Left hindlimb (tissue), 1 donor: ENCODE measurements at regions not wholly inside any gene's neighbourhood (a gene's known extent, or its start where the extent isn't known, plus 50 kb on each side); places are given as distances from the start of the nearest gene placed in this dataset.

ENCODE experiments used
- DNase-seq: peaks from one replicate; pipeline ENCODE4 v3.0.0-alpha.2; 2018

- no peak for DNase-seq
These were observed 182.8 kb downstream of the PIK3C3 start for GRCh38 chr18:42137693-42138375.

DNA sequence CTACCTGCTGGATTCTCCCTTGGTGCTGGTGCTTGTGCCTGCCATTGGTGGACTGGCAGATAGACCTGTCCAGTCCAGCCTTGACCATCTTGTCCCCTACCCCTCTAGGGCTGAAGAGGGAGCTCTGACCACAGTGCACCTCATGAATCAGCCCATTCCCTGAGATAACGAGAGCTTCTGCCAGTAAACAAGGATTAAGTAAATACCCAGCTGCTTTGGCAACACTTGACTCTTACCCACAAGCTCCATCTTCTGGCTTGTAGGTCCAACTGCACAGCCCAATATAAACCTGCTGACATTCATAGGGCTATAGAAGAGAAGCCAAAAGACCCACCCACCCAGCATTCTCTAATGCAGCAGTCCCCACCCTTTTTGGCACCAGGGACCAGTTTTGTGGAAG, 186.4 kb downstream of the PIK3C3 start:
- DNase-seq: no peak

DNA sequence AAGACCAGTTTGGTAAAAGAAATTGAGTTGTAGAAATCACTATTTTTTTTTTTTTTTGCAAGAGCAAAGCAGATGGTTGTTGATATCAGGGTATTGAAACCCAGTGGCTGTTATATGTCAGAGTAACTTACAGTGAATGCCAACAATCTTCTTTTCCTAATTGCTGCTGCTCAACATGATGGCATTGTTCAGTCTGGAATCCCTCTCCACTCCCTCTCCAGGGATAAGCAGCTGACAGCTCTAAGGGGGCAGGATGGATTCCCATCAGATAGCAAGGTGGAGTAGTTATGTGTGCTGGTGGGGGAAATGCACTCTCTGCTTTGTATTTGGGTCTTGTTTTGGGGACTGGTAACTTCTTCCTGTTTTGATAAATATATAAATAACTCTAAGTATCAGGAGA, 200.0 kb downstream of the PIK3C3 start:
- no peak for DNase-seq

DNA sequence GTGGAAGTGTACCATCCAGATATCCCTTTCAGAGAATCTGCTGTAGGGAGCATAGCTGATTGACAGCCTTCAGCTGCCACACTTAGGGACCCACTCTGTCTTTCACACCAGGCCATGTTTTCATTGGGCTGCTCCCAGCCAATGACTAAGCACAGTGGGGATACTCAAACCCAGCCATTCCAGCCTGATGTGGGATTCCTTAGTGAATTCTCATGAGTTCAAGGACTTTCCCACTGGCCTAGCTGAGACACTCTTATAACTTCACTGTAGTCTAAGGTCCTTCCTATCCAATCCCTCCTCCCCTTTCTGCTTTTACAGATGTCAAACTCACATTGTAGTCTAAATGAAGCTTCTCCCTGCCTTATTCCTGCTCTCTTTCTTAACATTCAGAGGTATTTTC, 201.2 kb downstream of the PIK3C3 start:
- no peak for DNase-seq

GRCh38 chr18:42157420-42157819, 202.4 kb downstream of the PIK3C3 start:
- DNase-seq: no peak

DNA sequence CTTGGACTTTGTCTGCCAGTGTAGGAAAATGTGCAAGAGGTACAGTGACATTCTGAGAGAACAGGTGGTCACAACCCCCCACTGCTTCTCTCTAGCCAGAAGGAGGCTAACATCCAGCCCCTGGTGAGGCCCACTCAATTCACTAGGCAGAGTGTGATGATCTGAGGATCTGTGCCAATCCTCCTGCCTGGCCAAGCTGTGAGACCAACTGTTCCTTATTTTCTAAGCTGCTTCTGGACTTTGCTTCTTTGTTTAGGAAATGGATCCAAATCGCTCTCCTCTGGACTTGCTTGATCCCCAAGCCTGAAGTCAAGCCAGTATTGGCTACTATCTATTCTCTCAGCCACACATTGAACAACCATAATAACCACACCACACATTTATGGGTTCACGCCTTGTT, 202.8 kb downstream of the PIK3C3 start:
- DNase-seq: no peak

- no peak for DNase-seq
These were observed 204.1 kb downstream of the PIK3C3 start for GRCh38 chr18:42159146-42159545.

DNA sequence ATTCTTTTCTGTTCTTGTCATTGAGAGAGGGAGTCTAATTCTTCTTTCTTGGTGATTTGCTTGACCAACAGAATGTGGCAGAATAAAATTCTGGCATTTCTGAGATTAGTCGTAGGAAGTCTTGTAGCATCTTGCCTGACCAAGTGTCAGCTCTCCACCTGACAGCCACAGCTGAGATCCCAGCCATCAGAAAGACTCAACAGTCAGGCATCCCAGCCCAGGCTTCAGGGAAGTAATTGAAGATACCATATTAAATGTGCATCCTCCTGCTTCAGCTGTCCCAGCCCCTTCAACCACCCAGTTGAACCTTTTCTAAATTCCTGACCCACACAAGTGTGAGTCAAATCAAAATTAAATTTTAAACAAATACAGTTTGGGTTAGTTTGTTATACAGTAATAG, 208.3 kb downstream of the PIK3C3 start:
- DNase-seq: no peak

DNA sequence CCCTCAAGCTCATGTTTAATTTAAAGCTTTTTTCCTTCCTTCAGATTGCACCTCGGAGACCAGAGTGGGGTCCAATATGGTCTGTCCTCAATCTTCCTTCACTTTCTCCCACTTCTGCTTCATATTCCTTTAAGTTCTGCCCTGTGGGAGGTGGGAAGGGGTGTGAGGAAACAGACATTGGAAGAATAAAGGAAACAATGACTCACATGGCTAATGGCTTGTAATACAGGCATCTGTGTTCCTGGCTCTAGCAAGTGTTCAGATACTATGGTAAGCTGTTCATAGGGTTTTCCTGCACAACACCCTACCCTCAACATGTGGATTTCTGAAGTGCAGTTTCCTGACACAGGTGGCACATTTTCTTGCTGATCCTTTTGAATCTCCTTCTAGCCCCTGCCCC, 209.5 kb downstream of the PIK3C3 start:
- DNase-seq: no peak

GRCh38 chr18:42165922-42166513, 211.0 kb downstream of the PIK3C3 start:
- DNase-seq: no peak

DNA sequence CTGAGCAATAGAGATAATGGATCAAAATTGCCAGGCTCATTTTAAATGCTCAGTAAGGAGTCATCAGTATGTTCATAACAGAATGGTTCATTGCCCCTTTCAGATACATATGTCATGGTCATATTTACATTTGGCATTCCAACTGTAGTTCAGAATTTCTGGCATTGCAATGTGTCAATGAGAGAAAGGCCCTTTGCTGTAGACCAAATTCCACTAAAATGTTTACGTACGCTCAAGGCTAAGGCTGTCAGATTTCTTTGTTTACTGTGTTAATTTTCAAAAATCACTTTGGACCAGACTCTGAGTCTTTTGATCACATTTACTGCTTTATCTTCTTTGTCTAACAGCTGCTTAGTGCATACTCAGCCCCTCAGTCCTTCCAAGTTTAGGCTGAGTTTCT, 213.5 kb downstream of the PIK3C3 start:
- DNase-seq: no peak

- DNase-seq: no peak
These were observed 213.9 kb downstream of the PIK3C3 start for GRCh38 chr18:42168907-42169306.

- DNase-seq: no peak
These were observed 219.9 kb downstream of the PIK3C3 start for GRCh38 chr18:42174909-42175308.

DNA sequence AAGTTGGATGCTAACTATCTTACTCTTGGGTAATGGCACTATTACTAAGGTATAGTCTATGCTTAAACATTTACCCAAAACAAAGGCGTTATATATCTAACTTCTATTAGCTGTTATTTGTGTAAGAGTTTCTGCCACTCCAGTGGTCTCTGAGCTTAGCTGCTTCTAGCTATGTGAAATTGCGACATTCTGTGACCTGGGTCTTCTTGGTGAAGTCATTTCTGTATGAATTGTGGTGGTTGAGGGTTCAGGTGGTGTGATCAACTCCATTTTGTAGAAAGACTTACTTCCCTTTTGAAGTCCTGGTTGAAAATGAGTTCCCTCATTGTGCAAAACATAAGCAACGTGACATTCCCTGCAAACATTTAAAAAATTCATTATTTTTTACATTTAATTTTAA, 221.6 kb downstream of the PIK3C3 start:
- no peak for DNase-seq

DNA sequence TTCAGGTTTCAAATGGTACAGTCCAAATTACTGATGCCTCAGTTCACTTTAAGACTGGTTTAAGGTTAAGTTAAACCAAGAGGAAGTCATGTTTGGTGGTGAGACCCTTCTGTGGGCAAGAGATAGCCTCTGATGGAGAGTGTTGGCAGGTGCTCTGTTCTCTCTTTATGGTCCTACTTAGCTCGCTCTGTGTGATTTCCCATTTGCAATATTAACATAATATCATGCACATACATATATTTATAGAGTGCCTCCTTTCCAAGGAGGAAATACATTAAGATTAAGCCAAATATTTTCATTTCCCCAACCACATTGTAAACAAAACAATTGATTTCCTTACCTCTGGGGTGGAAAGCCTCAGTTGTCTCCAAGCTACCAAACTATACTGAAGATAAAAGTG, 222.4 kb downstream of the PIK3C3 start:
- DNase-seq: no peak

- no peak for DNase-seq
These were observed 223.5 kb downstream of the PIK3C3 start for GRCh38 chr18:42178376-42179080.

DNA sequence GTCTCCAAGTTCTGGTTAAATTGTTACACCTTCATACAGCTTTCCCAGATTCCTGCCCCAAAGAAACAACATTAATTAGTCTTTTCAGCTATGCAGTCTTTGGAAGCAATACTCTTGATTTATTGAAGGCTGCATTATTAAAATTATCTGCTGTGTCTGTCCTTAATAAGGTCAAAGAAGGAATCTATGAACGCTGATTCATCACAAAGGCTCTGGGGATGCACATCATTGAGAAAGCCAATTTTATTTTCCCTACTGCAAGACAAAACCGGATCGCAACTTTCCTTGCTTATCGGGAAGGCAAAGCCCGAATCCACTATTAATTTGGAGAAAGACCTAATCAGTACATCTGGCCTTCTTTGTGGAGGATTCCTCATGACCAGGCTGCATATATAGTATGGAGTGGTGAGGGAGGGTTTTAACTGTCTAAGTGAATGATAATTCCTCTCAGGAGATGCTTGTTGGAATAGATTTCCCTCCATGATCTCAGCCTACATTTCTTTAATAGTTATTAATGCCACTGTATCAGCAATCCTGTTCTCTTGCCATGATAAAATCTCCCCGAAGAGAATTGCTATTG, 224.6 kb downstream of the PIK3C3 start:
- DNase-seq: no peak

DNA sequence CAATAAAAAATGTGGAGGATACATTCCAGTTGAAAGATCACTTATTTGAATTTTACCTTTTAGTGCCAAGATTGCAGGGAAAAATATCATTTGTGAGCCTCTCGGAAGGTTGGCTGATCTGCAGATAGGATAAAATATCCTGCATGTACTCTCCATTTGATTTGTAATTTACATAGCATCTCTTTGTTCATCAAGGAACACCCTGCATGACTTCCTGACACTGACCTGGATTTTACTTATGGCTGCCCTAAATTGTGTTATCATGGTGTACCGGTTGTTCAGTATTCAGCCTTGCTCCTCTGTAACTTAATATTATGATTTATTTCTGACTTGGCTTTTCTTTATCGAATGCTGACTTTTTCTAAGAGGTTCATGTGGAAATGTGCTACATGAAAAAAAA, 226.4 kb downstream of the PIK3C3 start:
- DNase-seq: no peak

- no peak for DNase-seq
These were observed 228.0 kb downstream of the PIK3C3 start for GRCh38 chr18:42182728-42183700.

- no peak for DNase-seq
These were observed 228.7 kb downstream of the PIK3C3 start for GRCh38 chr18:42183746-42184145.

DNA sequence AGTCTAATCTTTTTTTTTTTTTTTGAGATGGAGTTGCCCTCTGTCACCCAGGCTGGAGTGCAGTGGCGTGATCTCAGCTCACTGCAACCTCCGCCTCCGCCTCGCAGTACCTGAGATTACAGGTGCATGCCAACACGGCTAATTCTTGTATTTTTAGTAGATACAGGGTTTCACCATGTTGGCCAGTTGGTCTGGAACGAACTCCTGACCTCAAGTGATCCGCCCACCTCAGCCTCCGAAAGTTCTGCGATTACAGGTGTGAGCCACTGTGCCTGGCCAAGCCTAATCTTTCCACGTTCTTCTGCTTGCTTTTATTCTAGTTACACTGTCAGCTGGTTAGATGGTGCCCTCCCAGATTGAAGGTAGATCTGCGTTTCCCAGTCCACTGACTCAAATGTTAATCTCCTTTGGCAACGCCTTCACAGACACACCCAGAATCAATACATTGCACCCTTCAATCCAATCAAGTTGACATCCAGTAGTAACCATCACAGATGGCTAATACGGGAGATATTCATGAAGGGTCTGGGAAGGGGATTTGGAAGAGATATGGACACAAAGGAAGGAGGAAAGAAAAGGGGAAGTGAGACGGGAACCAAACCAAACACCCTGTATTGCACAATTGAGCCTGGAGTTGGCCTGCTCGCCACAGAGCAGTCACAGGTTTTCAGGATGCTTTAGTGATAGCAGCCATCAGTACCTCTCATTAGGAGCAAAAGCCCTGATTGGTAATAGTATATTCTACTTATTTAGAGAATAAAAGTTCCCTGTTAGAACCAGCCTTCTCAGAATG, 229.8 kb downstream of the PIK3C3 start:
- no peak for DNase-seq

DNA sequence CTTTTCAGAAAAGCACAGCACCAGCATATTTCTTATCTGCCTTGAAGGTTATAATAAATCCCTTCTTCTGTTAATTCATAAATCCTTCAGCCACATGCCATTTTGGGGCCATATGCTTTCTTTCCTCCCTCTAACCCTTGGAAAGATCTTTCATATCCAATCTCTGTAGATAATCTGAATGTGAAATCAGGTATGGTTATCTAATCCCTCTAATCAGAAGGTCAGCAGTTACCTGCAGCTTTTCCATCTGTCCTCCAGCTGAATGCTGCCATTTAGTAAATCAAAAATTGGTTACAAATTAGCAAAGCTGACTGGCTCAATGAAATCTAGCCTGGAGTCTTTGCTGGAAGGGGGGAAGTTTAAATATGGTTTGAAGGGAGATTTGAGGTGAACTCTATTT, 230.5 kb downstream of the PIK3C3 start:
- no peak for DNase-seq
